ENCODE measurements at regions not wholly inside any gene's neighbourhood (a gene's known extent, or its start where the extent isn't known, plus 50 kb on each side); places are given as distances from the start of the nearest gene placed in this dataset.

GRCh38 chr15:98443526-98443925 is 204.8 kb upstream of the IGF1R start:
- TF ChIP-seq EZH2 (IDR thresholded peaks at IDR 0.05) (no peak), POLR2AphosphoS5 (IDR thresholded peaks at IDR 0.05; ENCODE audit: borderline replicate concordance, low read depth, low read length) (no peak)
